ENCODE measurements at regions not wholly inside any gene's neighbourhood (a gene's known extent, or its start where the extent isn't known, plus 50 kb on each side); places are given as distances from the start of the nearest gene placed in this dataset.

GRCh38 chr11:105553025-105553424 is 56.8 kb upstream of the GRIA4 start:
- no peak for DNase-seq

- DNase-seq, result no peak
Measured at GRCh38 chr11:105548359-105548758, 61.5 kb upstream of the GRIA4 start.

DNA sequence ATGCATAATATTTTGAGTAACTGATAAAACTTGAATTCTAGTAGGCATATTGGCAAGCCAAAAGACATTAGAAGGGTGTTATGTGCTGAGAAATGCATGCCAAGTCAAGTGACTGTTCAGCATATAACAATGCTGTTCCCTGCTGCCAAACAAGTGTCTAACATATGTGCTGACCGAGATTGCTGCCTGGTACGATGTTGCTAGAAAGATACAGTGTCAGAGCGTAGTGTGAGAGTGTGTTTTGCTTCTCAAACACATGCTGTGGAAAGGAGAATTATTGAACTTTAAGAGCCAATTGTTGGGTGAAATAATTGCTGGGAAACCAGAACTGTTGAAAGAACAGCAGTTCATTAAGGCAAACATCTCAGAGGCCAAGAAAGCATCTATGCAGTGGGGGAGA is 71.3 kb upstream of the GRIA4 start:
- no peak for DNase-seq

DNA sequence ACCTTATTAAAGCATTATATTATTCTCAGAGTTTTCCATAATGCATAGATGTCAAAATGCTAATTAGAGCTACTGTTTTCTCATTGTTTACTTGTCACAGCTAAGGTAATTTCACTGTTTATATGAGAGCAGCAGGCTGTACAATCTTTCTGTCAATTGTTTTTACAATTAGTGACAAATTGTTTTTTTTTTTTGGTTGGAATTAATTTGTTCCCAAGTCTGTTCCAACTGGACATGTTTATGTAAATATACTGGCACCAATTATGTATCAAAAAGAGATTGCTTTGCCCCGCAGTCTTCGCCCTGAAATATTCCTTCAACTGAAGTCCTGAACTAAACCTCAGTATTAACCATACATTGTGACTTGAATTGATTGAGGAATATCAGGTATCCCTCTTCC is 72.3 kb upstream of the GRIA4 start:
- DNase-seq, result no peak

GRCh38 chr11:105524286-105524685 is 85.6 kb upstream of the GRIA4 start:
- DNase-seq, result no peak

- DNase-seq, result no peak
Measured at GRCh38 chr11:105520706-105521345, 89.0 kb upstream of the GRIA4 start.

DNA sequence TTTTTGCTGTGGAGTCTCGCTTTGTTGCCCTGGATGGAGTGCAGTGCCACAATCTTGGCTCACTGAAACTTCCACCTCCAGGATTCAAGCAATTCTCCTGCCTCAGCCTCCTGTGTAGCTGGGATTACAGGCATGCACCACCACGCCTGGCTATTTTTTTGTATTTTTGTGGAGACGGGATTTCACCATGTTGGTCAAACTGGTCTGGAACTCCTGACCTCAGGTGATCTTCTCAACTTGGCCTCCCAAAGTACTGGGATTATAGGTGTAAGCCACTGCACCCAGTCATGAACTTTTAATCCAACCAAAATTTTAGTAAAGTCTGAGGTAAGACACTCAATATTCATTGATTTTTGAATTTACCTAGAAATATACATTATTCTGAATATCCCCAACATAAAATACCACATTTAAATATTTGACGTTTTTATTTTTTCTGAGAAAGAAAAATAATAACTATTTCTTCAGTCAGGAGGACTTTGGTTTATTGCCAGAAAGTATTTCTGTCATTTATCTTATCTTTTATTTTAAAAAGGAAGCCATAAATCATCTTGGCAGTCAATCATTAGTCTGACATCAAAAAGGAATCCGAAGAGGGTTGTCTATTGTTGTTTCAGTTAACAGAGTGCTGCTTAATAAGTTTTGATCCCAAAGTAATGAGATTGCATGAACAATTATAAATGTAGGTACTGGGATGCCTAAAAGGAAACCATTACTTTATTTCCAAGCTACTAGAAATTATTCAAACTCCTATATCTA is 102.2 kb upstream of the GRIA4 start:
- no peak for DNase-seq

DNA sequence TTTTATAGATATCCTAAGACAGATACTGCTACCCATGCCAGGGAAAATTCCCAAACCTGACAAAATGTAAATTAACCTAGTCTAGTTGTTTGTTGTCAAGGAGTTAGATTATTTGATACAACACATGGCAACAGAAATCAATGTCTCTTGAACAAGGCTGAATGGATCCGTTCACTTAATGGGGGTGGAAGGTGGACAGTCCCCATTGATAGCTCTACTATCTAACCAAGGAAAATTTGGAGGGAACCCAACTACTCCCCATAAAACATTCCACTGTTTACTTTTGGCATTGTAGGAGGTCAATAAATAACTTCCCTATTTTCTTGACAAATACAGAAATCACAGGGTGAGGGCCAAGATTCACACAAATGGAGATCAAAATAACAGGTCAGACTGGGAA is 117.9 kb upstream of the GRIA4 start:
- DNase-seq, result no peak

GRCh38 chr11:105491394-105491793 is 118.5 kb upstream of the GRIA4 start:
- DNase-seq, result no peak

DNA sequence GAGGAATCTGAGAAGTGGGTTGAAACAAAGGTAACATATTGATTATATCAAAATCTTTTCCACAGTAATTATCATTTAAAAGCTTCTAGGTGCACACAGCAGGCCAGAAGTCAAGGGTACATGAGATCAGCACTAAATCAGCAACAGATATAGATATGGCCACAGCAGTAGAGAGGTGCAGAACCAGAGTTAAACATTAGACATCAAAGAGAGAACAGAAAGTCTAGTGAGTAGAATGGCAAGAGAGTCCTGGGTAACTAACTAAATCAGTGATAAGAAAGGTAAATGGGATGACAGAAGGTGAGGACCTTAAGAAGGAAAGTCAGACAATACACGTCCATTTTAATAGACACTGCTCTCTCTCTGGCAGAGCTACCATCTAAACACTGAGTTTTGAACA is 119.5 kb upstream of the GRIA4 start:
- no peak for DNase-seq

DNA sequence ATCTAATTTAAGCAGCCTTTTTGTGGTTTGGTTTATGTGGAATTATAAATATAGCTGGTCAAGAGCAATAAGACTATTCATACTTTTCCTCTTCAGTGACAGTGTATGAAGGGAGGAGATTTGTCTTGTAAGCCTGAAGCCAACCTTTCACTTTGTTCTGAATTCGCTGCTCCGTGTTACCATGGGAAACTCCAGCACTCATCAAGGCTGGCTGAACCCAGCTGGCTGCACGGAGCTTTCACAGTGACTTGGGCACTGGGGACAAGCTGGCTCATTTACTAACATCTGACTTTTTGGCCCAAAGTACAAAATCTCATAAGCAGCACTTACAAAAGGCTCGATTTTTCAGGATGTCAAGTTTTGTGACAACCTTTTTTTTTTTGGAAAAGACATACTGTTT is 120.4 kb upstream of the GRIA4 start:
- no peak for DNase-seq

- no peak for DNase-seq
Measured at GRCh38 chr11:105486929-105487328, 122.9 kb upstream of the GRIA4 start.

DNA sequence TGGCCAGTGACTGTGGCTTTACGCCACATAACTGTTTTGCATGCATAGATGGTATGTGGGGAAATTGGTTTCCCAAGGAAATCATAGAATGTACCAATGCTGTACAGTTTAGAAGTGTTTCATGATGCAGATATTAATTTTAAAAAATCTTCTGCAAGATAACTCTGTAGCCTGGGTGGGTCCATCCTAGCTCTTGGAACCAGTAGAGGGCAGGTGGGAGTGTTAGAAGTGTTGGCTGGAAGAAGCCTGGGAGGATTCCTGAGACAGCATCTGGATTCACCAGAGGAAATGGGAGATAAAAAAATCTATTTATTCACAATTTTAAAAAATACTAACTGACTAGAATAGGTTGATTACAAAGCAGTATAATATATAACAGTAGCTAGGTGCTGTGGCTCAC is 139.9 kb upstream of the GRIA4 start:
- DNase-seq, result no peak

DNA sequence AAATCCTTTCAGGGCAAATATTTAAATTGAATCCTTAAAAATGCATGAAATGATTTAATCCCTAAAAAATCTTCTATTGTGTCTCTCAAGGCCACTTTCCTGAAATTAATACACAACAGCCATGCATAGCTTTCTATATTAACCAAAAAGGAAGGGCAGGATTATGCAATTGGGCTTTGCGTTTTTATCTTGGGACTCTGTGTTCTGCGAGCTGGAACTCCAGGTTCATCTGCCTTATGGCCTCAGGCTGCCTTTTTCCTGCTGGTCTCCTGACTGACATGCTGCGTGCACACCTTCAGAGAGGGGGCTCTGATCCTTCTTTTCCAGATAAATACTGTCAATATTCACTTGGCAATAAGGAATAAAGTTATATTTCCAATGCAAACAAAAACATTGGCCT is 141.7 kb upstream of the GRIA4 start:
- DNase-seq, result no peak

GRCh38 chr11:105466582-105467228 is 143.2 kb upstream of the GRIA4 start:
- DNase-seq, result no peak

DNA sequence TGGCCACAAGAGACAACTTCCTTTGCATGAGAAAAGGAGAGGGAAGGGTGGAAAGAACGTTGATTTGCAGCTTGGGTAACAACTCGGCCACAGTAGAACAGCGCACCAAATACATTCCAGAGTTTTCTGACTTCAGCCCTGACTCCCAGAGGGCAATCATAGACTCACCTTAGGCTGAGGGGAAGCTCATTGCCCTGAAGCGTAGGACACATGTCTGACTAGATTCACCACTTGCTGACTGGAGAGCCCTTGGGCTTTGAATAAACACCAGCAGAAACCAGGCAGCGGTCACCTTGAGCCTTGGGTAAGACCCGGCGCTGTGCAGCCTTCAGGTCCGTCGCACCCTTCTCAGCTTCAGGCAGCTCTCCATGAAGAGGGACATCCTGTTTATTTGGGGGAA is 151.8 kb upstream of the GRIA4 start:
- no peak for DNase-seq

DNA sequence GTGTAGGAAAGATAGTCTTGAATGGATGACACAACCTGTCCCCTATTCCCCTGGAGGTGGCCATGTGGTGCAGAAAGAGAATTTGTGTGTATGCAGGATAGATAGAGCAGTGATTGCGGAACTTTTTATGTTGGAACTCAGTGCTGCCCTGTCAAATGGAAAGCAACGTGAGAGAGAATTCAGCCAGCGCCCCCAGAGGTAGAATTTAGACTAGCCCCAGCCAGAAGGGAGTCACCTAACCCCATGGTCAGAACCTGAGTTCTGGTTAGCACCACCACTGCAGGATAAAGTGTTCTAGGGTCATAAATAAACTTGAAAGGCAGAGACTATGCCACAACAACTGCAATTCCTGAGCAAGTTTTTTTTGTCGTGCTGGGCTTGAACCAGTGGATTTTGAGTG is 152.9 kb upstream of the GRIA4 start:
- no peak for DNase-seq

DNA sequence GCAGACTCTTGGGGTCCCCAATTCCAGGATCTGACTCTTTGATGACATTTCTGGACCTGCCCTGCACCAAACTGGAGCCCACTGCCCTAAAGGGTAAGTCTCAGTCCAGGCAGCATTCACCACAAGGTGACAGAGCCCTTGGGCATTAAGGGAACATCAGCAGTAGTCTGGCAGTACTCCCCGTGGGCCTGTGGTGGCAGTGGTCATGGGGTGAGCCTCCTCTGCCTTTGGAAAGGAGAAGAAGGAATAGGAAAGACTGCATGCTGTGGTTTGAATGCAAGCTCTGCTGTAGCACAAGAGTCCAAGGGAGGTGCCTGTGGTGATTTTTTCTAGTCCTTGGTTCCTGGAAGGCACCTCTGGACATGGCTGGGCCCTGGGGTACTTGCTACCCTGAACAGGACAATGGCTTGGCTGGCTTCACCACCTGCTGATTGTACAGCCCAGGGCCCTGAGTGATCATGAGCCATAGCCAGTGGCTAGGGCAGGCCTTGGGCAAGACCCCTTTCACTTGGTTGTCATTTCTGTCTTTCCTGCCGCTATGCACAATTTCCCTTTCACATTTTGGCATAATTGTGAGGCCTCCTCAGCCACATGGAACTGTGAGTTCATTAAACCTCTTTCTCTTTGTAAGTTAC is 160.7 kb upstream of the GRIA4 start:
- DNase-seq, result no peak

GRCh38 chr11:105448703-105449079 is 161.2 kb upstream of the GRIA4 start:
- no peak for DNase-seq

- DNase-seq, result no peak
Measured at GRCh38 chr11:105447936-105448702, 161.8 kb upstream of the GRIA4 start.

- DNase-seq, result no peak
Measured at GRCh38 chr11:105443623-105444022, 166.2 kb upstream of the GRIA4 start.

DNA sequence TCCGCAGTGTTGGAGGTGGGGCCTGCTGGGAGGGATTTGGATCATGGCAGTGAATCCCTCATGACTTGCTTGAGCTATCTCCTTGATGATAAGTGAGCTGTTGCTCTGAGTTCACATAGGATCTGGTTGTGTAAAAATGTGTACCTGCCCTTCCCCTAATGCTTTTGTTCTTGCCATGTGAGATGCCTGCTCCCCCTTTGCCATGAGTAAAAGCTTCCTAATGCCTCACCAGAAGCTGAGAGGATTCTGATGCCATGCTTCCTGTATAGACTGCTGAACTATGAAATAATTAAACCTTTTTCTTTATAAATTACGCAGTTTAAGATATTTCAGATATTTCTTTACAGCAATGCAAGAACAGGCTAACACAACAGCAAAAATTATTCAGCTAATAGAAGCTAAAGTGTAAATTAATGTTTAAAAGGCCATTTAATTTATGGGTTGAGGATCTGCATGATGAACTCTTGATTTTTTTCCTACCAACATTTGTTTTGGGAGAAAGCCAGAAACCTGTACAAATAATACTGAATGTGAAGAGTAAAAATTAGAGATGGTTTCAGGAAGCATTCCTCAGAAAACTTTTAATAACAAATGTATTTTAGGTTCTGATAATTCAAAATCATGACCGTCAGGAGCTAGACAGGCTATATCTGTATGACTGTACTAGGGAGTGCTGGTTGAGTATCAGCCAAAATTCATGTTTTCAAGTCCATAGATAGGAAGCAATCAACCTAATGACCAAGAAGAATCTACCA is 177.5 kb upstream of the GRIA4 start:
- no peak for DNase-seq
